ENCODE measurements at regions not wholly inside any gene's neighbourhood (a gene's known extent, or its start where the extent isn't known, plus 50 kb on each side); places are given as distances from the start of the nearest gene placed in this dataset.
A peak's percentile ranks its signal among the peaks of the same experiment; 100 is the strongest.

DNA sequence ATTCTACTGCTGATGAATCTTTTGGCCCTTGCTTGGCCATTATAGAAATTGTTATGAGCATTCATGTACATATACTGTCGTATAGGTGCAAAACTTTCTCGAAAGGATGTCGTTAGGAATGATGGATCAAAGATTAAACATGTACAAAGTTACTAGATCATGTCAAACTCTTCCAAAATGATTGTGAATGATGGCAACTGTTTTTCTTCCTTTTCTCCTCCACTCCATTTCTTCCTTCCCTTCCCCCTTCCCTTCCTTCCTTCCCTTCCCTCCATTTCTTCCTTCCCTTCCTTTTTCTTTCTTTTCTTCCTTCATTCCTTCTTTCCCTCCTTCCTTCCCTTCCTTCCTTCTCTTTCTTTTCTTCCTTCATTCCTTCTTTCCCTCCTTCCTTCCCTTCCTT, 973.9 kb downstream of the CDH11 start:
- DNase-seq = no peak

DNA sequence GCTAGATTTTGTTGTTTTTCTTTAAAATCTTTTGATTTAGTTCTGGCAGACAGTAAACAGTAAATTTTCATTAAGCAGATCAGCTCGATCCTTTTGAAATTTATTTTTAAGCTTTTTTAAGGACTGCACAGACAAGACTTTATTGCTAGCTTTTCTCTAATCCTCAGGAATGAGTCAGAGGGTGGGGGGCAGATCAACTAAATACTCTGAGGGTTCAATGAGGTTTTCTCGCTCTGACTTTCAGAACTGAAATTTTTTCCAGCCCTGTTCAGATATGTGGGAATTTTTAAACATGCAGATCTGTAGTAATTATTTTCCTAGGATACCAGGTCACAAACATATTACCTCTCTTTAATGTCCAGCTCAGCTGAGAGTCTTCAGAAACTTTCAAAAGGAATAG, 977.2 kb downstream of the CDH11 start:
- DNase-seq = no peak

DNA sequence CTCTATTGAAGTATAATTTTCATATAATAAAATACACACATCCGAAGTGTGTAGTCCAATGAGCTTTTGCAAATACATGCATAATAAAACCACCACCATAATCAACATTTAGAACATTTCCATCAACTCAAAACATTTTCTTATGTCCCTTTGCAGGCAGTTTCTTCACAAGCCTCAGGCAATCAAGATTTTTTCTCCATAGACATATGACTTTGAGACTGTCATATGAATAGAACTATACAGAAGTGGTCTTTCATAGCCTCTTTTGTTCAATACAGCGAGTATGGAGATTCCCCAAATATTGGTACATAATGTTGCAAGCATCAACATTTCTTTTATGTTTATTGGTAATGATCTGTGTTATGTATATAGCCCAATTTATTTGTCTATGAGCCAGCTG, 983.2 kb downstream of the CDH11 start:
- DNase-seq = no peak

DNA sequence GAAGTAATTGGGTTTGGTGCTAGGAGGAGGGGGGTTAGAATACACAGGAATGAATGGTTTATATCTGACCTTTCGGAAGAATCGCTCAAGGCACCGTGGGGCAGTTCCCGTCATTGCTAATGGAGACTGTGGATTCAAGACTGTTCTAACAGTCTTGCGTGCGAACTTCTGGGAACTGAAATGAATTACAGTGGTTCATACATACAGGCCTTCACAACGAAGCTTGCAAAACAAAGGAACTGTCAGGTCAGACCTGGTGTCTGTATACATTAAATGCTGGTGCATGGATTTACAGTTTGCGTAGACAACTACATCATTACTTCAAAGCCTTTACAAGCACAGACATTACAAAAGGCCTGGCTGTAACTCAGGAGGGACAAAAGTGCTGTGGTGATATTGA, 983.9 kb downstream of the CDH11 start:
- DNase-seq = no peak

DNA sequence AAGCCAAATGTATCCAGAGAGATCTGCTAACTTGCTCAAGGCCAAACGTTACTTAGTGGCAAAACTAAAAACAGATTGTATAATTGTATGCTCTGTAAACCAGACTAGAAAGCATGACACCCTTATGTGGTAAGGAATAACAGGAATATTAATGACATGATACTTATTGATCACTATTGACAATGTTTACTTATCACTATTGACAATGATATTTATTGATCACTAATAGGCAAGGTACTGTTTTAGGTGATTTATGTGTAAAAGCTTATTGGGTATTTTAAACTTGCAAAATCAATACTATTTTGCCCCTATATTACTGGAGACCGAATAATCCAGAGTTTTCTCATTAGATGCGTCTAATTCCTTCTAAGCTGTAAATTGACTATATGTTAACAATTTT, 985.1 kb downstream of the CDH11 start:
- no peak for DNase-seq

DNA sequence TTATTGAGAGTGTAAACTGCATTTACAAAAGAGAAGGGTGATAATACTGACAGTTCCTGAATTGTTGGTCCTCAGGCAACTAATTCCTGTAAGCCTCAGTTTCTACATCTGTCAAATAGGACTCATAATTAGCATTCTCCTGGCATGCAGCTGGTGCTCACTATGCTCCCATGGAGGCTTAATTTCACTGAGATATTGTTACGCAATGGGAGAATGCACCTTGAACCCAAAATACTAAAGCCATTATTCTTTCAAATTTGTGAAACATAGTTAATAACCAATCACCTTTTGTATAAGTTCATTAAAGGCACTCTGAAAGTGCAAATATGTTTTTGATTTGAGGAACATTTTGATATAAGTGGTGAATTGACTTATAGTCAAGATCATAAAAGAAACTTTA, 985.5 kb downstream of the CDH11 start:
- DNase-seq = no peak

DNA sequence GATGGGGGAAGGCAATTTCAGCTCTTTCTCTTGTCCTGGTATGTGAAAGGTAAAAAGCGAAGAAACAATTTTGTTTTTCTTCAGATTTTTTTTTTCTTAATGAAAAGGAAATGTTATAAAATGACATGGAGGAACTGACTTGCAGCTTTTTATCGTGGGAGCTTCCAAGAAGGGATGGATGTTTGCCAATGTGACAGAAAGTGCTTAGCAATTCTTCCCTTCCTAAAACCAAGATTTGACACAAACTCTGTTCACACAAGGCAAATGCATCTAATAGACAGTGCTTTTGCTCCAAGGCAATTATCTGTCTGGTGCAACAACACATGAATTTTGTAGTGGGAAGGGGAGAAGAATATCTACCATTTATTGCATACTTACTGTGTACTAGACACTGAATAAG, 988.5 kb downstream of the CDH11 start:
- DNase-seq = no peak

DNA sequence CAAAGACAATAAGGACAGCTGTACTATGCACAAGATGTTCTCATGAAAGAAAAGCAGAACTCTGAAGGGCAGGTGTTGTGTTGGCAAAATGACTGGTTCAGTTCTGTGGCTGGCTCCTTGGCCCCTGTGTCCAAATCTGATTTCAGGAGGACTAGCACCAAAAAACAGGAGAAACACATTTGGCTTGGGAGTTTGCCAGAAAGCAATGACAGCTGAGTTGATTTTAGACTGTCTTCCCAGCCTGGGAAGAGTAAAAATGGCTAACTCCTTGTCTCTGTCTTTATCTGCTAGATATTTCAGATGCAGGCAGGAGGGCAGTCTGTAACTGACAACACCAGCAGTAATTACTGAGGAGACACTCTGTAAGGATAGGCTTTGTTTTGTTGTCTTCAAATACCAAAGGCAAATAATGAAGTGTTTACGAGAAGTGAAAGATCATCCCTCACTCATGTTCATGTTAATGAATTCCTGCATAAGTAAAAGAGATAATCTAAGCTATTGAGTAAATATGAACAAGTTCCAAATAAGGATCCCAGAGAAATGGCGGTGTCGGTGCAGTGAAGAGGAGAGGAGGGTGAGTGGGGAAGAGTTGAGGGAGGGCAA, 989.0 kb downstream of the CDH11 start:
- DNase-seq = no peak

DNA sequence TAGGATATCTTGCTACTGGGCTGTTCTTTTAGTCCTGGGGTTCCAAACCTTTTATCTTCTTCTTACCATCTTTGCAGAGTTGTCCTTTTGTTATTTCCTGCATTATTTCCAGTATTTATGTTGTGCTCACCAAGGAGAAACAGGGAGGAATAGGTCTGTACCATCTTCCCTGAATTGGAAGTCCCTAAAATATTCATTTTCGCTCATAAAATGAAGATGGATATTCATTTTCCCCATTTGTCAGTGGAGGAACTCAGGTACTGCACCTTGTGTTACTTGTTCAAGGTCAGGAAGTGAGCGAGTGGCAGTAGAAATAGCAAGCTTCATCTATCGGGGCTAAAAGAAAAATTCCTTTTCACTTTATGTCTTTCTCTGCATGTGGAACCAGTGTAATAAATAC, 989.7 kb downstream of the CDH11 start:
- DNase-seq = no peak

DNA sequence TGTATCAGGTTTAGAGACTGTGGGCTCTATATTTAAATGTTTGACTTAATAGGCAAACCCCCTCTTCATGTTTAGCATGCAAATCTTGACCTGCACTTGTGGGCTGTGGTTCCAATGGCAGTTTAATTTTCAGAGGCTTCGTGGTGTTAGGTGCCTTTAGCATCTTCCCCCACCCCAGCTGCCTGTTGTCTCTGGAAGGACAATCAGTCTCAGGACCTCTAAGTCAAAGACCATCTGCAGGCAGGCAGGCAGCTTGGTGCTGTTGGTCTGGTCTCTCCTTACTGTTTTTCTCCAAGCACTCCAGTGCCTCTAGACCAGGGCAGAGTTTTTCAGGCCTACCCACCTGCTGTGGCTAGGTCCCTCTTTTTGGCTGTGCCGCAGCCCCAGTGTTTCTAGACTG, 990.4 kb downstream of the CDH11 start:
- no peak for DNase-seq

DNA sequence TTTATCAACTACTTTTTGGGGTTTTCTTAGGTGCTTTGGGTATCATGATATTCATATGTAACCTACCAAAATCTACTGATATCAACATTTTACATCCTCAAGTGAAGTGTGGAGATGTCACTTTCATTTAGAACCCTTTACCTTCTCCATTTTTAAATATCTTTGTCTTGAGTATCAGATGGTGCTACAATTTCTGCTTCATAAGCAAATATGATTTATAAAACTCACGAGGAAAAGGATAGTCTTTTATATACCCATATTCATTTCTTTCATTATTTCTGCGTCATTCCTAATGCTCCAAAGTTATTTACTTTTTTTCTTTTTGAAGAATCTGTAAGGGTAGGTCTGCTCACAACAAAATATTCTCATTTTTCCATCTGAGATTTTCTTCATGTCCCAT, 991.7 kb downstream of the CDH11 start:
- no peak for DNase-seq

DNA sequence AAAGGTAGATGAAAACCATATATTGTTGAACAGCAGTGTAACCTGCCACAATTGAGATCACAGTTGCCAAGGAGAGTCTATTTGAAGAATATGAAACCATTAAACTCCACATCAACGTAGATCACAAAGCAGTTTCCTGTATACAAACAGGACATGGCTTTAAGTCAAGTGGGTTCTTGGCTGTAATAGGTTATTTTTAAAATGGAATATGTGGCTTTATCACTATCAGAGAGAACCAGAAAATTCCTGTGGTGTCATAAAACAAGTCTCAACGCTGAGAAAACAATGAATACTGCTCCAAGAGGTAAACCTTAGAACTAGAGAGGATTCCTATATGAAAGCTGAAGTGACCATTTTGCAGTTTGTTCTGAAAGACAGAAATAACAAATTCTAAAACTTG, 999.7 kb downstream of the CDH11 start:
- no peak for DNase-seq

DNA sequence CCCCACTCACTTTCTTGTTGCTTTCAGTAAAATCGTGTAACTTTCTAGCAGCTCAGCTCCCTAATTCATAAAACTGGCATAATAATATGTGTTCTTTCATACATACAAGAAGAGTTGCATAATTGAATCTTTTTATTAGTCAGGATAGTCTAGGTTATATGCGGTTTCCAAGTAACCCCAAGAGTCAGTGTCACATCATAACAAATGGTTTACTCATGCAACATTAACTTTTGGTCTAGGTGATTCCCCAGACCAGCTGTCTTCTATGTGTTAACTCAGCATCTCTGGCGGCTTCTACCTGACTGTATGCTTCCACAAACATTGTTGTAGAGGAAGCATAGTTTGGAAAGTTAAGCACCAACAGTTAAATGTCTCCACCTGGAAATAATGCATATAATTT, 1000.4 kb downstream of the CDH11 start:
- DNase-seq = no peak

DNA sequence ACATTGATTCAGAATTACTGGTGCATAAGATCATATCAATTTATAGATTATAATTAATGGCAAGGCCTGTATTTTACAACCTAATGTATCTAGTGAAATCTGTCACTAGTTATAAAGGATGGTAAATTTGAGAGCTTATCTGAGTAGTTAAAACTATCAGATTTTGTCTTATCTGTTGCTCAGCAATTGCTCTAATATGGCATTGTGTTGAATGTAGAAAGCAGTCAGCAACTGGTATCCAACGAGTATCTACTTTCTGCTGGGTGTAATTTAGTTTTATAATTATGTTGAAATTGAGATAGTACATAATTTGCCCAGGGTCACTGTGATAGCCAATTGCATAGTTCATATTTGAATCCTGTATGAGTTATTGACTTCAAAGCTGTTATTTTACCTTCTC, 1005.7 kb downstream of the CDH11 start:
- DNase-seq = no peak

DNA sequence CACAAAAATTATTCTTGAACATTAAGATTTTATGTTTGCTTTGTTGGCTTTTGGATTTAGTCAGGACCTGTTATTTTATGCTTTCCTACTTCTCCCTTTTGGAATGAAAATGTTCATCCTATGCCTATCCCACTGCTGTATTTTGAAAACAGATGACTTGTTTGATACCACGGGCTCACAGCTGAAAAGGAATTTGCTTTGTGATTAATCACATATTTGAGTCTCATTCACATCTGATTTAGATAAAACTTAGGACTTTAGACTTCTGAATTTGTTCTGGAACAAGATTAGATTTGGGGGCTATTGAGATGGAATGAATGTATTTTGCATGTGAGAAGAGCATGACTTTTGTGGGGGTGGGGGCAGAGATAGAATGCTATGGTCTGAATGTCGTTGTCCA, 1012.6 kb downstream of the CDH11 start:
- no peak for DNase-seq

DNA sequence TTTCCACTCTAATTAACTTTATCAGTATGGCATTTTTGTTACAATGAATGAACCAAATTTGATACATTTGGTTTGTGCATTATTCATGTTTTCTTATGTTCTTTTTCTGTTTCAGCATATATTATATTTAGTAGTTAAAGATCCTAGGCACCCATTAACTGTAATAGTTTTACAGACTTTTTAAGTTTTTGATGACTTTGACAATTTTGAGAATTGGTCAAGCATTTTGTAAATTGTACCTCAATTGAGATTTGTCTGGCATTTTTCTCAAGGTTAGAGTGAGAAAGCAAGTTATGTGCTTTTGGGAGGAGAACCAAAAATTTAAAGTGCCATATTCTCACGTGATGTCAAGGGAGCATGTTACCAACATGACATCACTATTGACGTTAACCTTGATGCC, 1019.2 kb downstream of the CDH11 start:
- no peak for DNase-seq

DNA sequence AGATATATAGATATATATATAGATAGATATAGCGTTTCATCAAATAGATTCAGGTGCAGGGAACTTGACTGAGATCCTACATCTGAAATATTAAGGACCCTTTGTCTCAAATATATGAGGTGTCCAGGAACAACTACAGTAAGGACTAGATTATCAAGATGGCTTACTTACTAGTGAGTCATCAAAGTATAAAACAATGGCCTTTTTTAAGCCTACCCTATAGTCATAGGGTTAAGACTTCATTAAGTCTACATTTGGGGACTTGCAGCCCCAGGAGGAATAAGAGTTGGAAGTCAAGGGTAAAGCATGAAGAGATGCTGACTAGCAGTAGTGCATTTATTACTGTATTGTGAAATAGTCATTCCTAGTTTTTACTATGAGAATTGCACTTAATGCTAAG, 1023.4 kb downstream of the CDH11 start:
- no peak for DNase-seq

DNA sequence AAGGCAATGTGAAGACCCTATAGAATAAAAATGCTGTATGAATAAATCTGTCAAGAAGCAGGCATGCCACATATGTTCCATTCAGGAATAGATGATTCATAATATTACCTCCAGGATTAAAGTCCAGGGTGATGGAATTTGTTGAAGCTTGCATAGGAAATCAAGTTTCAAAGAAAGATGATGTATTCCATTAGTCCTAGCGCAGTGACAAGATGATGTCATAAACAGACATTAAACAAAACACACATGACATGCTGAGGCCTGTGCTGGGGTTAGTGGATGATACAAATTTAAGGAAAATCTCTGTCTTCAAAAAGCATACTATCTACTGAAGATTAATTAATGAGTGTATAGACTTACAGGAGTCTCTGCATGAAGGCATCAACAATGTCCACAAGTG, 1025.2 kb downstream of the CDH11 start:
- no peak for DNase-seq

DNA sequence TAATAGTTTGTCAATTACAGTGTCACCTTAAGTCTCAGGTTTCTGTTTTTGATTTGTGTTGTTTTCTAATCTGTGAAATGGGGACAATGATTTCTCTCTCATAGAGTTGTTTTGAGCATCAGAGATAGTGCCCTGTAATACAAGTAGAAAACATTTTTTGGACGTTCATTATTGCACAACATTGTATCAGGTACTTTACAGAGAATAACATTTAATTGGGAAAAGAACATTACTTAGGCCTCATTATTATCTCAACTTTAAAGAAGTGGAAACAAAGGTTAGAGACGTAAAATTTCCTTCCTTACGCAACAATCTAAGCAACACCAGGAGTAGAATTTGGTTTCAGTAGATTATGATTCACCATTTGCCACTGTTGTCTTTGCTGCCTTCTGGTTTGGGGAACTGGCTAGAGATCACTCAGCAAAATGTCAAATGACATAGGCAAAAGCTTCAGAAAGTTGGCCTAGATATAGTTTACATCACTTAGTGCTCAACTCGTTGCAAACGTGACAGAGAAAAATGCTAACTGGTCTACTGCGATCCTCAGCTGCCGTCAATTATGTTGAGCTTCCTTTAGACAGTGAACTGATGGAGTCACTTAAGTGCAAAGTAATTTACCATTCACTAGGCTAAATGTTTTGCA, 1026.8 kb downstream of the CDH11 start:
- peak; percentile 1 for DNase-seq

DNA sequence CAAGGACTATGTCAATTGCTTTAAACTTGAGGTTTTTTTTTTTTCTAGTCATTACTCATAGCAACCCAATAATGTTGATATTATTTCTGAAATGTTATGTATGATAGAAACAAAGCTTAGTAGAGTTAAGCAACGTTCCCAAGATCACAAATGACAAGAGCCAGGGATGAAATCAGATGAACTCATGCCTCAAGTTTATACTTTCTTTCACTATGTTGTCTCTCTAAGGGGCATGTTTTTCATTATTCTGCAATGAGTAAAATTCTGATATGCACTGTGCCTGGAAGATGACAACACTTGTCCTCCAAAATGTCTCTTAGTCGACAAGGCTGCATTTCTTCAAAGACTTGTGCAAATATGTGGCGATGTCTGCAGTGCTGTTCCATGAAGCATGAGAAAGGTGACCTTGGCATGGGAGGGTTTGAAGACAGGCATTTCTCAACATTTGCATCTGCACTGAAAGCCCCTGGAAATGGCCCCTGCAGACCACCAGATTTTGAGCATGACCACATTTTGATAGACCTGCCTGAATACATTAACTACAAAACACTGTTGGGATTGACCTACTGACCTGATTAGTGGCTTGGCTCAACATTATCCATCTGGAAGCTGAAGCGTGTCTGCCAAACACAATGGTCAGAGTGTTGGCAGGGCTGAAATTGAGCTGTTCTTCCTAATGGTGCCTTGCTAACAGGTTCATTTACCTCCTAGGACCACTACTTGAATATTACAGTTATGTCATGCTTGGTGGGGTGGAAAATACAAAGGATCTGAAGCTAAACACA, 1027.5 kb downstream of the CDH11 start:
- DNase-seq = no peak

DNA sequence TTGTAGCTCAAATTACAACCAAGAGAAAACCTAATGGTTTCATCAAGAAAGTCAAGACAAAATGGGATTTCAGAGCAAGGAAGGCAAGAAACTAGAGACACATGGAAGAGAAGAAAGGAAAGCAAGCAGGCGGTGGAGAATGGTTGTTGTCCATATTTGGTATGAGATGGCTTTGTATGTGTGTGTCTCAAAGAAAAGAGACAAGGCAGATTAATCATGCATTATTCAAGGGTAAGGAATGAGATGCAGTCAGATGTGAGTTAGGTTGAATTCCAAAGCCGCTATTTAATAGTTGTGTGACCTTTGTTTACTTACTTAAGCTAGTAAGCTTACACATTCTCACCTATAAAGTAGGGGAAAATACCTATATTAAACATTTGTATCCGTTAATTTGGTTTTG, 1029.6 kb downstream of the CDH11 start:
- DNase-seq = no peak

DNA sequence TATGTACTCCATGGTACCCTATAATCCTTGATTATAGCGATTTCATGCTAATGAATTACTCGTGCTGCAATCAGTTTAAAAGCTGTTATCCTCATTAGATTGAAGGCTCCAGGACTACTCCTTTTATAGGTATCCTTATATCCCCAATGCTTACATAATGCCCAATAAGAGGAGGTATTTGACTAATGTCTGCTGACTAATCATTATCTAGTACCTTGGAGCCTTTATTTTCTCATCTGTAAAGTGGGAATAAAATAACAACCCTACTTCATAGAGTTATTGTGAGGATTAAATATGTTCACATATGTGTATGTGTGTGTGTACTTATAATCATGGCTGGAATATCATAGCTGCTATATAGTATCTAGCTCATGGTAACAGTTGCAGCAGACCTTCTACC, 1031.5 kb downstream of the CDH11 start:
- DNase-seq = no peak

DNA sequence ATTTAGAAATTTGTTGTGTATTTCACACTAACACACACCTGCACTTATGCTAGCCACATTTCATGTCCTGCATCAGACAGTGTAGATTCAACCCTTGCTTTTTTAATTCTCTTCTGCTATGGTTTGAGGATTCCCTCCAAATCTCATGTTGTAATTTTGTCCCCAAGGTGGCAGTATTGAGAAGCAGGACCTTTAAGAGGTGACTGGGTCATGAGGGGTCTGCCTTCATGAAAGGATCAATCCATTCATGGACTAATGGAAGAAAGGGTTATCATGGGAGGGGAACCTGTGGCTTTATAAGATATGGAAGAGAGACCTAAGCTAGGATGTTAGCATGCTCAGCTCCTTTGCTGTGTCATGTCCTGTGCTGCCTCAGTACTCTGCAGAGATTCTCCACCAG, 1032.2 kb downstream of the CDH11 start:
- DNase-seq = no peak

DNA sequence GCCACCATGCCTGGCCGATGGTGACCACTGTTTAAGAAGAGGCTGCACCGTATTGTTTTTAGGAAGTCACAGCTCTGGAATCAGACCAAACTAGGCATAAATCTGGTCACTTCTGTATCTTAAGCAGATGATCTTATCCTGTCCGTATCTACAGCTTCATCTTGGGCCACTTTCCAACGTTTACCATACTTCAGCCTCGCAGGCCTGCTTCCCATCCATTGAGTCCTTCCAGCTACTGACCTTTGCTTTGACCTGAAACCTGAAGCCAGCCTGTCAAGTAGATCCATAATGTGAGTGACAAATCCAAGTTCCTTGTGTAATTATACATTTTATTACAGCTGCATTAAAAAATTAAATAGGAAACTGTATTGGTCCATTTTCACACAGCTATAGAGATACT, 1033.0 kb downstream of the CDH11 start:
- no peak for DNase-seq

DNA sequence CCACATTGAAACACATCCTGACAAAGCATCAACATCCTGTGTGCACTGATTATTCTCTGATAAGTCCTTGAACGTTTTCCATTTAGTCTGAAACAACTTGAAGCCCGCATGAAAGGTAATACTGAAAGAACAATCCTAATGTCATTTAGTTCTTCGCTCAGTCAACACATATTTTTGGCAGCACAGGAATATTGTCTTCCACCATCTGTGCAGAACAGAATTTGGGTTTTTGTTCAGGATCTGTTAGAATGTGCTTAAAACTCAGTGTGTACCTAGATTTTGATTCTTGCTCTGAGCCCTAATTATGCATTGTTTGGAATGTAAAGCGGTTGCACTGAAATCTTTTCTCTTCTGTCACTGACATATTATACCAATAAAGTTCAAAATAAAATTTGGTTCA, 1036.6 kb downstream of the CDH11 start:
- DNase-seq = no peak
